OCI-LY3 (cell line): ENCODE measurements at regions not wholly inside any gene's neighbourhood (a gene's known extent, or its start where the extent isn't known, plus 50 kb on each side); places are given as distances from the start of the nearest gene placed in this dataset.
"Not testable (repeated sequence)": the region's sequence is repeated elsewhere in the genome, so short reads cannot be mapped to it uniquely, and the experiment has no call there.

Experiments used
- H2AFZ ChIP-seq: fragments of 200-600, 300-600 bp; shearing (Covaris generic); 2 replicates; pipeline ENCODE4 v1.6.0; 2014; ENCODE audit warnings: antibody characterized with exemption, low read depth, low read length
- H3K27ac ChIP-seq: fragments of 200-600, 300-600 bp; sonication (generic); 2 replicates; pipeline ENCODE4 v1.5.1; 2014; ENCODE audit warnings: mild to moderate bottlenecking, low read length, moderate library complexity, mixed read lengths
- H3K27me3 ChIP-seq: fragments of 200-600, 300-600 bp; sonication (generic); 2 replicates; pipeline ENCODE4 v1.6.1; 2014; ENCODE audit warnings: low read depth, low read length, mixed read lengths
- H3K36me3 ChIP-seq: fragments of 200-600, 300-600 bp; sonication (generic); replicated peaks from 2 replicates; pipeline ENCODE3; 2014; ENCODE audit warnings: low read depth, low read length, mixed read lengths
- H3K4me1 ChIP-seq: fragments of 300-600, 200-600 bp; sonication (generic); 2 replicates; pipeline ENCODE4 v1.6.1; 2014; ENCODE audit warnings: low read length, mixed read lengths
- H3K4me2 ChIP-seq: fragments of 200-600, 300-600 bp; sonication (generic); 2 replicates; pipeline ENCODE4 v1.6.1; 2014; ENCODE audit warnings: low read length, mixed read lengths
- H3K4me3 ChIP-seq: fragments of 300-600, 200-600 bp; sonication (generic); 2 replicates; pipeline ENCODE4 v1.5.1; 2014; ENCODE audit warnings: antibody characterized with exemption, mild to moderate bottlenecking, low read length, moderate library complexity
- H3K79me2 ChIP-seq: fragments of 300-600, 200-600 bp; shearing (Covaris generic); 2 replicates; pipeline ENCODE4 v1.6.1; 2014; ENCODE audit warnings: mild to moderate bottlenecking, low read length, mixed read lengths
- H3K9ac ChIP-seq: fragments of 300-600, 200-600 bp; shearing (Covaris generic); 2 replicates; pipeline ENCODE4 v1.6.0; 2014; ENCODE audit warnings: mild to moderate bottlenecking, low read length, moderate library complexity
- H3K9me3 ChIP-seq: fragments of 200-600, 300-600 bp; shearing (Covaris generic); 2 replicates; pipeline ENCODE4 v1.6.1; 2014; ENCODE audit warnings: low read length, mixed read lengths; ENCODE audit not compliant: insufficient read depth
- H4K20me1 ChIP-seq: fragments of 200-600, 300-600 bp; sonication (generic); 2 replicates; pipeline ENCODE4 v1.6.1; 2016; ENCODE audit warnings: low read length, mixed read lengths; ENCODE audit not compliant: insufficient read depth
- CTCF ChIP-seq: fragments of 200-600, 300-600 bp; sonication (generic); IDR thresholded peaks from 2 replicates; pipeline ENCODE4 v1.5.1; 2014; ENCODE audit warnings: antibody characterized with exemption, low read length, low read depth
- EZH2phosphoT487 ChIP-seq: fragments of 200-600 bp; shearing (Covaris generic); IDR thresholded peaks from 2 replicates; pipeline ENCODE4 v1.6.1; 2018; ENCODE audit warnings: antibody characterized with exemption, mixed run types, low read depth

GRCh38 chr12:131203666-131204415, 250.1 kb downstream of the ADGRD1 start:
- Histone ChIP-seq H3K27ac (no peak overlapping the region), H3K4me3 (no peak overlapping the region), H3K9ac (no peak overlapping the region), H3K79me2 (no peaks in the 10 kb centered on the region), H3K36me3 (no peaks in the 10 kb centered on the region), H3K27me3 (no peaks in the 10 kb centered on the region), H3K9me3 (no peaks in the 10 kb centered on the region), H4K20me1 (no peaks in the 10 kb centered on the region), H2AFZ (no peak overlapping the region), H3K4me2 (no peak overlapping the region), H3K4me1 (no peaks in the 10 kb centered on the region)
- no peak for TF ChIP-seq CTCF
- TF ChIP-seq EZH2phosphoT487: no peak

- H3K27ac ChIP-seq: no peak overlapping the region
- H3K9me3 ChIP-seq: no peaks in the 10 kb centered on the region
- H3K4me1 ChIP-seq: no peaks in the 10 kb centered on the region
- no peak overlapping the region for H2AFZ ChIP-seq
- no peaks in the 10 kb centered on the region for H4K20me1 ChIP-seq
- TF ChIP-seq CTCF (no peak), EZH2phosphoT487 (no peak)
- no peak overlapping the region for H3K4me3 ChIP-seq
- H3K36me3 ChIP-seq: no peaks in the 10 kb centered on the region
- H3K79me2 ChIP-seq: no peaks in the 10 kb centered on the region
- no peak overlapping the region for H3K9ac ChIP-seq
- H3K27me3 ChIP-seq: no peaks in the 10 kb centered on the region
- no peak overlapping the region for H3K4me2 ChIP-seq
These were observed 250.9 kb downstream of the ADGRD1 start for GRCh38 chr12:131204416-131205274.

GRCh38 chr12:131205275-131205933, 251.7 kb downstream of the ADGRD1 start:
- H3K27ac ChIP-seq, H2AFZ ChIP-seq, H3K4me2 ChIP-seq, H3K36me3 ChIP-seq, H3K9ac ChIP-seq, H3K27me3 ChIP-seq, H3K4me3 ChIP-seq, H3K9me3 ChIP-seq, H3K4me1 ChIP-seq, H4K20me1 ChIP-seq, H3K79me2 ChIP-seq: not testable (repeated sequence)

- not testable (repeated sequence) for H3K4me1 ChIP-seq, H3K79me2 ChIP-seq, H3K27ac ChIP-seq, H3K36me3 ChIP-seq, H3K4me2 ChIP-seq, H2AFZ ChIP-seq, H3K9ac ChIP-seq, H3K9me3 ChIP-seq, H3K4me3 ChIP-seq, H4K20me1 ChIP-seq, H3K27me3 ChIP-seq
These were observed 253.1 kb downstream of the ADGRD1 start for GRCh38 chr12:131206630-131207299.

- H3K4me3 ChIP-seq, H3K4me2 ChIP-seq, H2AFZ ChIP-seq, H3K9ac ChIP-seq, H3K36me3 ChIP-seq, H3K79me2 ChIP-seq, H3K27me3 ChIP-seq, H3K27ac ChIP-seq, H4K20me1 ChIP-seq, H3K4me1 ChIP-seq, H3K9me3 ChIP-seq: not testable (repeated sequence)
These were observed 253.6 kb downstream of the ADGRD1 start for GRCh38 chr12:131207300-131207660.

- not testable (repeated sequence) for H3K27me3 ChIP-seq, H3K9ac ChIP-seq, H4K20me1 ChIP-seq
These were observed 254.1 kb downstream of the ADGRD1 start for GRCh38 chr12:131207841-131208240.

More at GRCh38 chr12:131207841-131208240, 254.1 kb downstream of the ADGRD1 start:
- not testable (repeated sequence) for H3K4me3 ChIP-seq, H3K36me3 ChIP-seq, H3K27ac ChIP-seq, H3K9me3 ChIP-seq, H2AFZ ChIP-seq, H3K4me1 ChIP-seq, H3K79me2 ChIP-seq, H3K4me2 ChIP-seq
